Hypothalamus (tissue), 51 donors: ENCODE measurements at regions not wholly inside any gene's neighbourhood (a gene's known extent, or its start where the extent isn't known, plus 50 kb on each side); places are given as distances from the start of the nearest gene placed in this dataset.
"Not testable (repeated sequence)": the region's sequence is repeated elsewhere in the genome, so short reads cannot be mapped to it uniquely, and the experiment has no call there.

Experiments used
- DNase-seq, 51 donors: peaks; one replicate each; lab custom pipeline; 2025; lab: John Stamatoyannopoulos, UW

- DNase-seq = no peak
Measured at GRCh38 chr4:151558496-151559113, 149.6 kb downstream of the FHIP1A start.

GRCh38 chr4:151559595-151559994 lies 150.6 kb downstream of the FHIP1A start:
- DNase-seq = no peak

- no peak for DNase-seq
Measured at GRCh38 chr4:151561551-151562256, 152.7 kb downstream of the FHIP1A start.

GRCh38 chr4:151563194-151563593 lies 154.2 kb downstream of the FHIP1A start:
- DNase-seq = no peak

GRCh38 chr4:151564321-151564720 lies 155.3 kb downstream of the FHIP1A start:
- DNase-seq = no peak

- no peak for DNase-seq
Measured at GRCh38 chr4:151565583-151565982, 156.6 kb downstream of the FHIP1A start.

GRCh38 chr4:151566053-151566452 lies 157.1 kb downstream of the FHIP1A start:
- DNase-seq = no peak

- DNase-seq = no peak
Measured at GRCh38 chr4:151567056-151567455, 158.1 kb downstream of the FHIP1A start.

GRCh38 chr4:151568966-151569365 lies 160.0 kb downstream of the FHIP1A start:
- no peak for DNase-seq

- DNase-seq = no peak
Measured at GRCh38 chr4:151569650-151570049, 160.7 kb downstream of the FHIP1A start.

- no peak for DNase-seq
Measured at GRCh38 chr4:151573474-151573873, 164.5 kb downstream of the FHIP1A start.

GRCh38 chr4:151573945-151574344 lies 165.0 kb downstream of the FHIP1A start:
- DNase-seq = no peak

GRCh38 chr4:151574968-151575367 lies 166.0 kb downstream of the FHIP1A start:
- no peak for DNase-seq

- no peak for DNase-seq
Measured at GRCh38 chr4:151575646-151576045, 166.7 kb downstream of the FHIP1A start.

- DNase-seq = no peak
Measured at GRCh38 chr4:151576627-151577026, 167.7 kb downstream of the FHIP1A start.

- DNase-seq = no peak
Measured at GRCh38 chr4:151581570-151581969, 172.6 kb downstream of the FHIP1A start.

GRCh38 chr4:151582098-151582497 lies 173.1 kb downstream of the FHIP1A start:
- no peak for DNase-seq

GRCh38 chr4:151583157-151583914 lies 174.4 kb downstream of the FHIP1A start:
- DNase-seq = no peak

GRCh38 chr4:151584101-151584500 lies 175.1 kb downstream of the FHIP1A start:
- DNase-seq = no peak

GRCh38 chr4:151595629-151596028 lies 165.2 kb downstream of the GATB start:
- DNase-seq = not testable (repeated sequence)

GRCh38 chr4:151597691-151598090 lies 163.1 kb downstream of the GATB start:
- DNase-seq = not testable (repeated sequence)

- no peak for DNase-seq
Measured at GRCh38 chr4:151599863-151600262, 160.9 kb downstream of the GATB start.
